HG03520 (cell line): ENCODE measurements at regions not wholly inside any gene's neighbourhood (a gene's known extent, or its start where the extent isn't known, plus 50 kb on each side); places are given as distances from the start of the nearest gene placed in this dataset.

Experiments used
- ATAC-seq: cut with Tn5 transposase; IDR thresholded peaks from one replicate; pipeline ENCODE4 v1.9.1; 2021; ENCODE audit warnings: mild to moderate bottlenecking, moderate library complexity; ENCODE audit not compliant: unreplicated experiment

DNA sequence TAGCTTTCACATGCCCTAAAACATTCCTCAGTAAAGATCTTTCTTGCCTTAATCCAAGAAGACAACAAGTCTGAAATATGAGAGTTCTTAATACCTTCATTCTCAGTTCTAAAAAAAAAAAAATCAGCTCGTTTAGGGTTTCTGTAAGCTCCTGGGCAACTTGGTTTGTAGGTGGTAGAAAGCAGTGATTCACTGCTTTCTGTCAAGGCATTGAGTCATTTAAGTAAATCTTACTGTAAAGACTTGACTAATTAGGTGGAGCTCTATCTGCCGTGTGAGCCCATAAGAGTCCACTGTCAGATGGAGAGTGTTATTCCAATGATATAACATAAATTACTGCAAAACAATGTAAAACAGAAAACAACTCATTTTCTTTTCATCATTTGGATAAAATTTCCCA, 56.1 kb upstream of the MAST4 start:
- no peak for ATAC-seq

DNA sequence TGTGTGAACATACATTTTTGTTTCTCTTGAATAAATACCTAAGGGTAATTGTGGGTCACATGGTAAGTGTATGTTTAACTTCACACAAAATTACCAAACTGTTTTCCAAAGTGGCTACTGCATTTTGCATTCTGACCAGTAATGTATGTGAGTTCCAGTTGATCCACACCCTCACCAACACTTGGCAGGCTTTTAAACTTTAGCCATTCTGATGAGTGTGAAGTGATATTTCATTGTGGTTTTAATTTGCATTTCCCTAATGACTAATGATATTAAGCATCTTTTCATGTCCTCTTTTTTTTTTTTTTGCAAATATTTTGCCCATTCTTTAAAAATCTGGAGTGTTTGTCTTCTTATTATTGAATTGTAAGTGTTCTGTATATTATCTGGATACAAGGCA, 53.5 kb upstream of the MAST4 start:
- ATAC-seq, result no peak
